PC-3 (cell line): ENCODE measurements at regions not wholly inside any gene's neighbourhood (a gene's known extent, or its start where the extent isn't known, plus 50 kb on each side); places are given as distances from the start of the nearest gene placed in this dataset.

Experiments used
- EZH2 ChIP-seq: fragments of 300-600 bp; sonication (generic); IDR thresholded peaks from one replicate; pipeline ENCODE4 v1.6.1; 2017; ENCODE audit warnings: antibody characterized with exemption, mild to moderate bottlenecking, low read length; ENCODE audit not compliant: unreplicated experiment
- EZH2phosphoT487 ChIP-seq: fragments of 300-600 bp; sonication (generic); IDR thresholded peaks from 2 replicates; pipeline ENCODE4 v1.6.1; 2018; ENCODE audit warnings: mild to moderate bottlenecking, antibody characterized with exemption, low read length, borderline replicate concordance

DNA sequence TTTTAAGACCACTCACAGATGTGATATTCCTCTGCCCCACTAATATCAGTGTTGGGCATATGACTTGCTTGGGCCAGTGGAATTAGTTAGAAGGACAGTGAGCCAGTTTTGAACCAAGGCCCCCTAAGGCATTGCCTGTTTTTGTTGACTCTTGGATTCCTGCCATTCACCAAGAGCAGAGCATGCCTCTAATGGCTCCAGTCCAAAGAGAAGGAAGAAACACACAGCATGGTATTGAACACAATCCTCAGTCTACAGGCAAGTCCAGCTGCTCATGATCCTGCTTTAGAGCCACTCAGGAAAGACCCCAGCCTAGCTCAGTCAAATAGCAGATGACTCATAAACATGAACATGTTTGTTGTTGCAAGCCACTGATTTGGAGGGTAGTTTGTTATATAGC lies 1201.5 kb downstream of the BCL11B start:
- TF ChIP-seq EZH2phosphoT487 (no peak), EZH2 (no peak)
